ENCODE measurements at regions not wholly inside any gene's neighbourhood (a gene's known extent, or its start where the extent isn't known, plus 50 kb on each side); places are given as distances from the start of the nearest gene placed in this dataset.

- FAIRE-seq: no peak
- DNase-seq (ENCODE audit: insufficient read length, low spot score): no peak
- TF ChIP-seq POLR2A (IDR thresholded peaks at IDR 0.05; ENCODE audit: low read depth, low read length): no peak
Measured at GRCh38 chr11:88016392-88017170, 158.7 kb downstream of the RAB38 start.

DNA sequence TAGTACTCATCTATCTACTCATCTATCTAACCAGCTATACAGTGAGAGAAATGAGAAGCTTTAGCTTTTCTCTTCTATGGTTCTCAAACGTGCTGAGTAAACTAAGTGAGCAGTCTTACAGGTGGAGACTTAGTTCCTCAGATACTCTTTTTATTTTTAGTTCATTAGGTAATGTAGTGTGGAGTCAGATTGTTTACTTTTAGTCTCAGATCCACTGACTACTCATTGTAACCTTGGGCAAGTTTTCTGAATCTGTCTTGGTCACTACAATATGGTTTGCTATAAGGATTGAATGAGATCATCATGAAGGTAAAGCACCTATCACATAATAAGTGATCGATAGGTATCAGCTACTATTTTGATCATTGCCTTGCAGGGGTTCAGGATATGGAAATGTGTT, 160.1 kb downstream of the RAB38 start:
- no peak for FAIRE-seq
- TF ChIP-seq POLR2A (IDR thresholded peaks at IDR 0.05; ENCODE audit: low read depth, low read length): no peak
- no peak for DNase-seq (ENCODE audit: insufficient read length, low spot score)

DNA sequence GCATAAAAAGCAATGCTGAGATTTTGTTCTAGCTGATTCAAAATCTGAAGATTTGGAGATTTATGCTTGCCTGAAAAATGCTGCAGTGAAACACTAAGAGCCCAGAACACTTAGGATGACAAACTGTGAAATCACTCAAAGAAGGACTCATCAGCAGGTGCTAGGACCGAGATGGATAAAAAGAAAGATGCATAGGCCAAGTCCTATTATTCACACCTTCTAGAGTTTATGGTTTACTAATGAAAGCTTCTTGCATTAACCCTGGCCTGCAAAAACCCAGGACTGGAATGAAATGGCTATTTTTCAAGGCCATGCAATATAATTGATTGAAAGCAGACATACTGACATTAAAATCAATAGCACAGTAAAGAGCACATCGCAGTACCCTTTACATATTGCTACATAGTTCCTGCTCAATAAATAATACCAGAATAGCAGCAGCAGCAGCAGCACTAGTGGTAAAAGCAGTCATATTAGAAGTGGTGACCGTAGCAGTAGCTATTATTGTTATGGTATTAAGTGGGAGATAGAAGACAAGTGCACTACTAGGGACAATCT, 161.7 kb downstream of the RAB38 start:
- TF ChIP-seq POLR2A (IDR thresholded peaks at IDR 0.05; ENCODE audit: low read depth, low read length): no peak
- DNase-seq (ENCODE audit: insufficient read length, low spot score): no peak
- FAIRE-seq: no peak

GRCh38 chr11:88012456-88012855, 162.8 kb downstream of the RAB38 start:
- FAIRE-seq (no peak), DNase-seq (ENCODE audit: insufficient read length, low spot score) (no peak)
- no peak for TF ChIP-seq POLR2A (IDR thresholded peaks at IDR 0.05; ENCODE audit: low read depth, low read length)

GRCh38 chr11:87976009-87976408, 199.2 kb downstream of the RAB38 start:
- no peak for DNase-seq (ENCODE audit: insufficient read length, low spot score)
- no peak for FAIRE-seq
- TF ChIP-seq POLR2A (IDR thresholded peaks at IDR 0.05; ENCODE audit: low read depth, low read length): no peak

GRCh38 chr11:87974797-87975196, 200.4 kb downstream of the RAB38 start:
- no peak for FAIRE-seq
- TF ChIP-seq POLR2A (IDR thresholded peaks at IDR 0.05; ENCODE audit: low read depth, low read length): no peak

GRCh38 chr11:87972133-87972532, 203.1 kb downstream of the RAB38 start:
- no peak for DNase-seq (ENCODE audit: insufficient read length, low spot score)
- no peak for FAIRE-seq
- TF ChIP-seq POLR2A (IDR thresholded peaks at IDR 0.05; ENCODE audit: low read depth, low read length): no peak

More at GRCh38 chr11:87974797-87975196, 200.4 kb downstream of the RAB38 start:
- no peak for DNase-seq (ENCODE audit: insufficient read length, low spot score)

DNA sequence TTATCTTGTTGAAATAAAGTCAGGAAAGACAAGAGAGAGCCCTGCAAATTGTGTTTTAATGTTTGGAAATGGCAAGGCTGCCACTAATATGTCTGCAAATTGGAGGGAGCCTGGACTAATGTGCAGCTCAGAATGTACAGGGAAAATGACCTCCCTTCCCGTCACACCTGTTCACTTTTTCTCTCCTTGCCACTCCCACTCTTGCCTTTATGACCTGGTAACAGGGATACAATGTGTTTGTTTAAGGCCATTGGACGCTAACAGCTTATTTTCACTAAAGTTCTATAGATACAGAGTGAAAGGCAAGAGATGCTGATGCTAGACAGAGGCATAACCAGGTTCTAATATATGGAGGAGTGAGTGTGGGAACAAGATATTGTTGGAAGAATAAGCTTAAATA, 203.9 kb downstream of the RAB38 start:
- no peak for DNase-seq (ENCODE audit: insufficient read length, low spot score)
- FAIRE-seq: no peak
- no peak for TF ChIP-seq POLR2A (IDR thresholded peaks at IDR 0.05; ENCODE audit: low read depth, low read length)

DNA sequence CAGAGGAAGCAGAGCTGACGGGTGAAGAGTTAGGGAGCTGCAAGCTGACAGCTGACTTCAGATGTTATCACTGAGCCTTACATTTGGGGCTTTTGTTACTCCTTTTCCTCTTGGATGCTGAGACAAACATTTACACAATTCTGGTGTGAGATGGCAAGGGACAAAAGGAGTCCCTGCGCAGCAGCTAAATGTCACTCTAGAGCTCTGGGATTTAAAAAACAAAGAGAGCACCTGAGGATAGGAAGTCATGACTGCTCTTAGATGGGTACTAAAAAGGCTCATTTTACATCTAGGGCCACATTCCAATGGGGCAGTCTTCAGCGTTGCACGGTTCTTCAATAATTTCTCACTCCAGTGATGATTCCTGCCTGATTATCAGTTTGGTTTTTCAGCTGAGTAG, 204.5 kb downstream of the RAB38 start:
- no peak for DNase-seq (ENCODE audit: insufficient read length, low spot score)
- no peak for TF ChIP-seq POLR2A (IDR thresholded peaks at IDR 0.05; ENCODE audit: low read depth, low read length)
- no peak for FAIRE-seq

DNA sequence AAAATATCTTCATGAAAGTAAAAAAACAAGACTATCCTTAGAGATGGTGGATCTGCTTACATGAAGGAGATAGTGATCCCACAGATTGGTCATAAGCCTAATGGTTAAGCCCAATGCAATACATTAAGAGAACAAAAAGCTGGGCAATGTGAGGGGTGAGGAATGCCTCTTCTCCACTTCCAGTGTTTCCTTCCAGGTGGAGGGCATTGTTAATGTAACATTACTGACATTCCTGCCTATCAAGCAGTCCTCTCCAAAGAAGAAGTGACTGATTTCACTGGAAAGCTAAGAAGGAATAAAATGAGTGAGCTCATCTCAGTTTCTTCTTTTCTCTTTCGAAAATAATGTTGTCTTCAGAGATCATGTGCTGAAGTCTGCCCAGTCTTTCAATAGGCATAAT, 207.8 kb downstream of the RAB38 start:
- DNase-seq (ENCODE audit: insufficient read length, low spot score): no peak
- TF ChIP-seq POLR2A (IDR thresholded peaks at IDR 0.05; ENCODE audit: low read depth, low read length): no peak
- no peak for FAIRE-seq

DNA sequence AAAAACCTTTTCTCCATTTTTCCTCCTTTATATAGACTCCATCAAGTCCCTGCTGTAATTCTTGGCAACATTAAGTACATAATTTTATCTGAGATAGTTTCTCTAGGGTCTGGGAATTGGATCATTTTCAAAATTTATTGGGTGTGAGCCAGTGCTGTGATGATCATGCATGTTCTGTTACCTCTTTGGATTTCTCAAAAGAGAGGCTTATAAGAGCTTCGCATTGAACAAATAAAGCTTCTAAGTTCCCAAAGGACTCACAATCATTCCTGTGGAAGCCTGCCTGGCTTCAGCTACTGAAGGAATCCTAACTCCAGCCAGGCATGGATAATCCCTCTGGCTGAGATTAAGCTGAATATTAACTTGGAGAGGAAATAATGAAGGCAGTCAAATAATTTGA, 208.5 kb downstream of the RAB38 start:
- DNase-seq (ENCODE audit: insufficient read length, low spot score) (no peak), FAIRE-seq (no peak)
- TF ChIP-seq POLR2A (IDR thresholded peaks at IDR 0.05; ENCODE audit: low read depth, low read length): no peak

DNA sequence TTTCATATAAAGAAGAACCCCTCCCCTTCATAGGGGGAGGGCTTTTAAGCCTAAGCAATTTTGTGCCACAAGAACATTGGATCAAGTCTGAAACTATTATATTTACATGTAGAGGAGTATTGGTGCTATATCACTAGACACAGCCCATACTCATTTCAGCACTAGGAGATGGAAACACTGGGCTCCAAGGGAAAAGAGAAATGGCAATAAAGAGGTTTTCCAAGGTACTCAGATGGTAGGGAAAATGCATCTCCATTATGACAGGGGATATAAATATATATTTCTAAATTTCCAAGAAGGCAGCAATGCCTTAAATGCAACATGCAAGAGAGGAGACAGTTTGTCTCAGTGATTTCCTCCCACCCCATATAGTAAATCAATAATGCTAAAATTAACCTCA, 209.0 kb downstream of the RAB38 start:
- TF ChIP-seq POLR2A (IDR thresholded peaks at IDR 0.05; ENCODE audit: low read depth, low read length): no peak
- no peak for FAIRE-seq

GRCh38 chr11:87961606-87962005, 213.6 kb downstream of the RAB38 start:
- DNase-seq (ENCODE audit: insufficient read length, low spot score): no peak

More for the DNA sequence above, 209.0 kb downstream of the RAB38 start:
- DNase-seq (ENCODE audit: insufficient read length, low spot score): no peak

GRCh38 chr11:87957961-87958360, 217.3 kb downstream of the RAB38 start:
- no peak for TF ChIP-seq POLR2A (IDR thresholded peaks at IDR 0.05; ENCODE audit: low read depth, low read length)
- DNase-seq (ENCODE audit: insufficient read length, low spot score) (no peak), FAIRE-seq (no peak)

More at GRCh38 chr11:87961606-87962005, 213.6 kb downstream of the RAB38 start:
- FAIRE-seq: no peak
- no peak for TF ChIP-seq POLR2A (IDR thresholded peaks at IDR 0.05; ENCODE audit: low read depth, low read length)

DNA sequence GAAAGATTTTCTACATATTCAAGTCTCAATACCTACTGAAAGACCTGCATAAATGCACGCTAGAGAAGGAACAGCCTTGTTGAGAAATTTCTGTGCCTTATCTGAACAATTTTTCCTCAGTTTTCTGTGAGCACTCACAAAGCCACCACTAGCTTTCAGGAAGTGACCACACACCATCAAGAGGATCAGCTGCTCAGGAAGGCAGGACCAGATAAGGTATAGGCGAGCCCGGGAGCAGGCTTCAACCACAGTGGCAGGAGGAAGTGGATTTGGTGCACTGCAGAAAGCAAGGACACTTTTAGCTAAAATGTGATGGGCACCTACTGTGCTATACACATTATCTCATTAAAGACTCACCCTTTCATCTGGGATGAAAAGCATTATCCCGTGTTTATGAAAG, 220.8 kb downstream of the RAB38 start:
- no peak for TF ChIP-seq POLR2A (IDR thresholded peaks at IDR 0.05; ENCODE audit: low read depth, low read length)
- FAIRE-seq (no peak), DNase-seq (ENCODE audit: insufficient read length, low spot score) (no peak)
